Colonic mucosa (tissue), 4 donors: ENCODE measurements at regions not wholly inside any gene's neighbourhood (a gene's known extent, or its start where the extent isn't known, plus 50 kb on each side); places are given as distances from the start of the nearest gene placed in this dataset.
A peak's percentile ranks its signal among the peaks of the same experiment; 100 is the strongest.

Source experiments
- DNase-seq: peaks from one replicate; pipeline ENCODE4 v3.0.0-alpha.2; 2020
- H3K27ac ChIP-seq: fragments of 200-600 bp; one replicate; pipeline ENCODE4 v1.8.0; 2021
- H3K27me3 ChIP-seq: fragments of 200-600 bp; one replicate; pipeline ENCODE4 v1.8.0; 2021
- H3K36me3 ChIP-seq: fragments of 200-600 bp; one replicate; pipeline ENCODE4 v1.8.0; 2021
- H3K4me1 ChIP-seq: fragments of 200-600 bp; one replicate; pipeline ENCODE4 v1.8.0; 2021; ENCODE audit warnings: mild to moderate bottlenecking
- H3K4me3 ChIP-seq: fragments of 200-600 bp; one replicate; pipeline ENCODE4 v1.8.0; 2021
- H3K9ac ChIP-seq, 2 donors: one replicate each; pipeline ENCODE4 v1.7.0; 2013; ENCODE audit warnings: control low read depth in 2 of 2, low read depth in 2 of 2, low read length in 2 of 2
- H3K9me3 ChIP-seq: fragments of 200-600 bp; one replicate; pipeline ENCODE4 v1.8.0; 2021
- intact Hi-C: fragments of 100-400 bp; cut with DNase I; formaldehyde crosslinking; loops from one replicate; pipeline ENCODE4 v1.14.1; 2022
- TF ChIP-seq, protein P1 (sequence below): fragments of 200-600 bp; IDR thresholded peaks from one replicate; pipeline ENCODE4 v1.8.0; 2022; ENCODE audit warnings: antibody characterized with exemption, mild to moderate bottlenecking
- donor health status: healthy.
- donor health status: DM: no; HTN: no; CAD: no.
- donor health status: DM: no; HTN: no; CAD: no.

DNA sequence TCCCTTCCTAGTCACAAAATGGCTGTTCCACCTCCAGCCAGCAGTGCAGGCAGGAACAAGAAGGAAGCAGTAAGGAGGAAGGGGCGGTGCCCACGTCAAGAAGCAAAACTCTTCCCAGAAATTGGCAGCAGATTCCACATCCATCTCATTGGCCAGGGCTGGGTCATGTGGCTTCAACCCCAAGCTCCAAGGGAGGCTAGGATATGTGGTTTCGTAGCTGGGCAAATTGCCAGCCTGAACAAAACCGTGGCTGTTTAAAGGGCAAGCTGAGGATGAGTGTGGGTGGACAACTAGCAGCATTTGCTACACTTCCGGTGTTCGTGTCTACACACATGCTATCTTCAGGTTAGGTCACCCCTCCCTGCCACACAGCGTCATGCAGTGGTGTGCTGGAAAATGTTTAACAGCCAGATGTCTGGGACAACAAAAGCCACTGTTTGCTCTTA is 92.1 kb upstream of the MAP1B start:
- TF ChIP-seq, protein P1, sequence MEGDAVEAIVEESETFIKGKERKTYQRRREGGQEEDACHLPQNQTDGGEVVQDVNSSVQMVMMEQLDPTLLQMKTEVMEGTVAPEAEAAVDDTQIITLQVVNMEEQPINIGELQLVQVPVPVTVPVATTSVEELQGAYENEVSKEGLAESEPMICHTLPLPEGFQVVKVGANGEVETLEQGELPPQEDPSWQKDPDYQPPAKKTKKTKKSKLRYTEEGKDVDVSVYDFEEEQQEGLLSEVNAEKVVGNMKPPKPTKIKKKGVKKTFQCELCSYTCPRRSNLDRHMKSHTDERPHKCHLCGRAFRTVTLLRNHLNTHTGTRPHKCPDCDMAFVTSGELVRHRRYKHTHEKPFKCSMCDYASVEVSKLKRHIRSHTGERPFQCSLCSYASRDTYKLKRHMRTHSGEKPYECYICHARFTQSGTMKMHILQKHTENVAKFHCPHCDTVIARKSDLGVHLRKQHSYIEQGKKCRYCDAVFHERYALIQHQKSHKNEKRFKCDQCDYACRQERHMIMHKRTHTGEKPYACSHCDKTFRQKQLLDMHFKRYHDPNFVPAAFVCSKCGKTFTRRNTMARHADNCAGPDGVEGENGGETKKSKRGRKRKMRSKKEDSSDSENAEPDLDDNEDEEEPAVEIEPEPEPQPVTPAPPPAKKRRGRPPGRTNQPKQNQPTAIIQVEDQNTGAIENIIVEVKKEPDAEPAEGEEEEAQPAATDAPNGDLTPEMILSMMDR: no peak
- H3K4me3 ChIP-seq: no peak overlapping the region
- no peaks in the 10 kb centered on the region for H3K36me3 ChIP-seq
- H3K4me1 ChIP-seq: no peaks in the 10 kb centered on the region
- H3K27me3 ChIP-seq: no peaks in the 10 kb centered on the region
- intact Hi-C loops: no loop called here
- no peak overlapping the region for H3K9ac ChIP-seq
- no peak overlapping the region for H3K27ac ChIP-seq
- no peaks in the 10 kb centered on the region for H3K9me3 ChIP-seq
- peak; percentile 20 for DNase-seq

DNA sequence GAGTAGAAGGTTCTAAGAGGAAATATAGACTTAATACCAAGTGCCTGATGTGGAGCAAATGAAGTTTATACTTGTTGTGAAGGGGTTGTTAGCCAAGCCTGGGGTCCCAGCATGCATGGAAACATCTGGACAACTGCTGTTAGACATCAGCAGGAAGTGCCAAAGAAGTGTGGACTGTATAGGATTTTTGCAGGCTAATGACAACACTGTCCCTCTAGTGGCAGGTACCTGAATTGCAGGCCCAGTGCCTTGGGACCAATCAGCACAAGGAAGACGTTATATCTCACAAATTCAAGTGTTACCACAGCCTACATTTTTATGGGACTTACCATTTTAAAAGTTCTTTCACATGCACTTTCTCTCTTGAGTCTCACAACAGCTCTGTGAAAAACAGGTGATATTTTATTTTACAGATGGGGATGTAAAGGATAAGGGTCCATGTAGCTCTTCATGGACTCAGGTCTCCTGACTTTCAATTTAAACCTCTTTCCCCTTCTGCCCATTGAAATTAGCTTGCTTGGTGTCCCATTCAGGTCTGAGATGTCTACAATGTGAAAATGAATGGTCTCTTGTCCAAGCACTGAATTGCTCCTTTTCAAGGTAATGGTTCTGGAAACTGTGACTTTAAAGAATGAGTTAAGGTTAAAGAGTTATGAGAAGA is 89.0 kb upstream of the MAP1B start:
- H3K4me3 ChIP-seq: no peak overlapping the region
- intact Hi-C loops: loop anchor here (2.0 kb wide), 1 partner anchor 235 kb away; no protein-coding TSS in a partner anchor
- TF ChIP-seq, protein P1: peak; percentile 98
- no peaks in the 10 kb centered on the region for H3K9me3 ChIP-seq
- H3K9ac ChIP-seq: no peak overlapping the region
- peak; percentile 73 for DNase-seq
- no peaks in the 10 kb centered on the region for H3K36me3 ChIP-seq
- H3K27ac ChIP-seq: no peak overlapping the region
- H3K27me3 ChIP-seq: no peaks in the 10 kb centered on the region
- no peaks in the 10 kb centered on the region for H3K4me1 ChIP-seq

DNA sequence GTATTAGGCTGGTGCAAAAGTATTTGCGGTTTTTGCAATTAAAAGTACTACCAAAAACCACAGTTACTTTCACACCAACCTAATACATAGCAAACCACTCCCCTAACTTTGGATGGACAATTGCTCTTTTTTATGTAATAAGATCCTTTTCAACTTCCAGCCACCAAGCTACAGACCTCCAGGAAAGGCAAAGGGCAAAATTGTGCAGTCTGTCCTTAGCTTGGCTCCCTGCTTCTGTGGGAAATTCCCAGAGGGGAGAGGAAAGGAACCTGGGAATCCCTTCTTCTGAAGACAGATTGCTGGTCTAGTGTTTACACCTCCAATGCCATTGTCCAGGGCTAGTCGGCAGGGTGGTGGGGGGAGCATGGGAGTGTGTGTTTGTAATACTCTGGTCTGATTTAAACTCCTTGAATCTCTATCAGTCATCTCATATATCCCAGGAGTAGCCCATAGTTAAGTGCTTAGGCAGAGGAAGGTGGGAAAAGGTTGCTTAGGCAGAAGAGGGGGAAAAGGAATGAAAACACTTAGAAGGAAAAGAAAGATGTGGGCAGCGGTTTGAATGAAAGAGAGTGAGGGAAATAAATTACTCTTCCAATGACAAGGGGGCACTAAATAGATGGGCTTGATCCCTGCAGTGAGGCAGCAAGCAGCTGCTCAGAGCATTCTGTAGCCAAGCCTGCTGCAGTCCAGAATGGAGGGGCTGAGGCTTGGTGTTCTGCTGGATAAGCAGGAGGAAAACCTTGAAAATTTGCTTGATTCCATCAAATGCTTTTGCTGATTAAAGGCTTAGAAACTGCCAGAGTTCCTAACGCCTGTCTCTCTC is 86.9 kb upstream of the MAP1B start:
- no peak overlapping the region for H3K27ac ChIP-seq
- H3K4me1 ChIP-seq: no peaks in the 10 kb centered on the region
- H3K9ac ChIP-seq: no peak overlapping the region
- H3K36me3 ChIP-seq: no peaks in the 10 kb centered on the region
- no peak overlapping the region for H3K4me3 ChIP-seq
- DNase-seq: no peak
- TF ChIP-seq, protein P1: no peak
- intact Hi-C loops: no loop called here
- no peaks in the 10 kb centered on the region for H3K27me3 ChIP-seq
- no peaks in the 10 kb centered on the region for H3K9me3 ChIP-seq

DNA sequence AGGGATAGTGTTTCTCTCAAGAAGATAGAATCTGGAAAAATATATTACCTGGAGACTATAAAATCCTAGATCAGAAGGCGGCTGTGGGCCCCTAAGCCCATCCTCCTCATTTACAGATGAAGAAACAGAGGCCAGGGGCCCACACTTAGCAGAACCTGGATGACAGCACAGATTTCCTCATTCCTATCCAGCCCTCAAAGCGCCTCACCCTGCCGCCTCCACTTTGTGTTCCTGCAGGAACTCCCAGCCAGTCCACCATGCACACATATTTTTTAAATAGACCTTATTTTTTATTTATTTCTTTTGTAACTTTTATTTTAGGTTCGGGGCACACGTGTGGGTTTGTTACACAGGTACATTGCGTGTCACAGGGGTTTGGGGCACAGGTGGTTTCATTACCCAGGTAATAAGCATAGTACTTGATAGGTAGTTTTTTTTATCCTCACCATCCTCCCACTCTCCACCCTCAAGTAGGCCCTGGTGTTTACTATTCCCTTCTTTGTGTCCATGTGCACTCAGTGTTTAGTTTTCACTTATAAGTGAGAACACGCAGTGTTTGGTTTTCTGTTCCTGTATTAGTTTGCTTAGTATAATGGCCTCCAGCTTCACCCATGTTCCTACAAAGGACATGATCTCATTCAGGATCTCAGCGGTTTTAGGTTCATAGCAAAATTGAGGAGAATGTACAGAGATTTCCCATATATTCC is 85.5 kb upstream of the MAP1B start:
- Histone ChIP-seq H3K9me3 (no peaks in the 10 kb centered on the region), H3K36me3 (no peaks in the 10 kb centered on the region), H3K27ac (no peak overlapping the region), H3K9ac (no peak overlapping the region), H3K4me1 (no peaks in the 10 kb centered on the region), H3K4me3 (no peak overlapping the region), H3K27me3 (no peaks in the 10 kb centered on the region)
- intact Hi-C loops: no loop called here
- TF ChIP-seq, protein P1: no peak
- DNase-seq: no peak

DNA sequence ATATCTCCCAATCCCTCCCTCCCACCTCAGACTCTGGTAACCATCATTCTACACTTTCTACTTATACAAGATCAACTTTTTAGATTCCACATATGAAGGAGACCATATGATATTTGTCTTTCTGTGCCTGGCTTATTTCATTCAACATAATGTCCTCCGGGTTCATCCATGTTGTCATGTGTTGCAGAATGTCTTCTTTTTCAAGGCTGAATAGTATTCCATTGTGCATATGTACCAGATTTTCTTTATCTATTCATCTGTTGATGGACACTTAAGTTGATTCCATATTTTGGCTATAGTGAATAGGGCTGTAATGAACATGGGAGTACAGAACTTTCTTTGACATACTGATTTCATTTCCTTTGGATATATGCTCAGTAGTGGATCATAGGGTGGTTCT is 78.9 kb upstream of the MAP1B start:
- no peak overlapping the region for H3K9ac ChIP-seq
- H3K9me3 ChIP-seq: no peaks in the 10 kb centered on the region
- no peaks in the 10 kb centered on the region for H3K36me3 ChIP-seq
- intact Hi-C loops: no loop called here
- DNase-seq: no peak
- H3K4me1 ChIP-seq: no peaks in the 10 kb centered on the region
- TF ChIP-seq, protein P1: no peak
- H3K27me3 ChIP-seq: no peaks in the 10 kb centered on the region
- no peak overlapping the region for H3K27ac ChIP-seq
- no peak overlapping the region for H3K4me3 ChIP-seq
